Frontal cortex (tissue), 3 donors: ENCODE measurements at regions not wholly inside any gene's neighbourhood (a gene's known extent, or its start where the extent isn't known, plus 50 kb on each side); places are given as distances from the start of the nearest gene placed in this dataset.

Experiments used
- DNase-seq, 2 donors: peaks; one replicate each; pipeline ENCODE4 v3.0.0; 2012; ENCODE audit warnings: low spot score in 2 of 2
- FAIRE-seq: peaks from 2 replicates; lab custom pipeline; 2012; peaks lifted over from hg19 to GRCh38; lab: Jason Lieb, UNC
- donor health status: control.
- donor health status: control.
- donor health status: control.

GRCh38 chr1:82901118-82901517 lies 1097.8 kb downstream of the TTLL7 start:
- FAIRE-seq (no peak), DNase-seq (no peak)

- DNase-seq (no peak), FAIRE-seq (no peak)
Measured at GRCh38 chr1:82899017-82899416, 1098.3 kb downstream of the ADGRL2 start.

- no peak for FAIRE-seq
- no peak for DNase-seq
Measured at GRCh38 chr1:82897549-82897948, 1096.8 kb downstream of the ADGRL2 start.

DNA sequence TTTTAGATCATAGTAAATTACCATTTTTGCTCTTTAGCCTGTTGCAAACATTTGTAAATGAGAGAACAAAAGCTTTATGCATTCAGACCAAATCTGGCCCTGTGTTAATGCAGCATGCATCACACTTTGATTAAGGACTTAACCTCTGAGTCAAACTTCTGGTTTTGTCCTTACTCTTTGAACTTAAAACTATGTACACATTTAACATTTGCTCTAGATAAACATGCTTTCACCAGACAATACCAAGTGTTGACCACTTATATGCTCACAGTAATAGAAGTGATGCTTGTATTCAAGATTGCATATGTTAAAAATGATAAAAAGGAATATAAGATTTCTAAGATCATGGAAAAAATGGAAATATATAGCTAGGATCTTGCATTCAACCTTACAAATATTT lies 1095.3 kb downstream of the ADGRL2 start:
- DNase-seq (no peak), FAIRE-seq (no peak)

- no peak for FAIRE-seq
- no peak for DNase-seq
Measured at GRCh38 chr1:82894635-82895034, 1093.9 kb downstream of the ADGRL2 start.

DNA sequence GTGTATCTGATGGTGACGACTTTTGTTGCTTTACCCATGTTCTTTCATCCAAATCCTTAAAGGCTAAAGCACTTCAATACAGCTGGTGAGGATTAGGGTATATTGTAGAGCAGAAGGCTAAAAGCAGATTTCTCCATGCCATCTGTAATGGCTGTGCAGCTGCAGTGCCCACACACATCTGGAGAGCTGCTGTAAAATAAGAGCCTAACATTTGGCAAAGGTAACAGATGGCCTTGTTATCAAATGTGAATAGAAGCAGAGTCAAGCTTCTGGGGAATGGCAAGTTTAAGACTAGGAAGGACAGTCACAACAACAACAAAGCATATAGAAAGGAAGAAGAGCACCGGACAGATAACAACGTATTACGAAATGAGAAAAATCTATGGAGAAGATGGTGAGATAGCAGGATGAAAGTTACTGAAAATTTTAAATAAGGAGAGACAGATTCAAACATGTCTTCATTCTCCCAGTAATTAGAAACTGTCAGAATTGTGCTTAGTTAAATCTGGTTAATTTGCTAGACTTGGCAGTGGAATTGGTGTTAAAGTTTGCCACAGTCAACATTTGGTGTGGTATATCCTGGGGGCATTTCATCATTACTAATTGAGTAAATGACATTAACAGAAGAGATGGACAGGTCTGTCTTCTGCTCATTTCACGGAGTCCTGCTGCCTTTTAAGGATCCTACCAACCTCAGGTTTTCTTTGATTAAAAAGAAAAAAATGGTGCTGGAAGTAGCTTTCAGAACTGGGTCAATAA lies 1093.2 kb downstream of the ADGRL2 start:
- no peak for FAIRE-seq
- no peak for DNase-seq

GRCh38 chr1:82880506-82880905 lies 1079.8 kb downstream of the ADGRL2 start:
- FAIRE-seq: no peak
- DNase-seq: no peak

DNA sequence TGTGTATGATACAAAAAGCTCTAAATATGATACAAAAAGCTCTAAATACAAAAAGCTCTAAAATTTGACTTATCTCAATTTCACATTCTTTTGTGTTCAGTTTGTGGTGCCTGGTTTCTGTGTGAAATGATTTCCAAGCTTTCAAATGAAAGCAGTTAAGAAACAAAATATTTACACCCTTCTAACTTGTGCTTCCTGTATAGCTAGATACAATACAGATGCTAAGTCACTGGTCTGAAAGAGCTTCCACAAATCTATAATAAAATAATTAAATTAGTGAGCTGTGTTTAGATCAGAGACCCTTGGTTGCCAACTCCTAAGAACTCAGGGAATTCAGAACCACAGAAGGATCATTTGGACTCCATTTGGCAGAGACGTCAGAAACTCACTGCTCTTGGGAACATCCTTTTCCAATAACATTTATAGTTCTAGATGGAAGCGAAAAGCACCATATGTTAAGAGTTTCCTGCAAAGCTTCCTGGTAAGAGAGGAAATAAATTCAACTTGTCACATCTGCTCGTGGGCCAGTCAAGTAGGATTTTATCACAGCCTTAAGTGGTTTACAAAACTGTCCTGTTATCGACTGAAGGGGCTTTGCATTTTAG lies 1079.1 kb downstream of the ADGRL2 start:
- FAIRE-seq: no peak
- no peak for DNase-seq

DNA sequence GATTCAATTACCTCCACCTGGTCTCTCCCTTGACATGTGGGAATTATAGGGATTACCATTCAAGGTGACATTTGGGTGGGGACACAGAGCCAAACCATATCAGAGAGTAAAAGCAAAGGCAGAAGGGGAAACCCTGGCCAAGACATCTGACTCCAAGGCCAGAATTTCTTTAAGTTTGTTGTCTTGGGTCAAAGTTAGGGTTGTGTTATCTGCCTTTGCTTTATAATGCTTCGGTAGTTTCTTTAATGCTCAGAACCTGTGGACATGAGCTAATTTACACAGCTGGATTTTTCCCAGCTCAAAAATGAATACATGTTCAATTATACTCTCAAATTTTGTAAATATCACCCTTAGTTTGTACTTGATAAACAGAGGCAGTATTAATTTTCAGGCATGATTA lies 1074.4 kb downstream of the ADGRL2 start:
- DNase-seq (no peak), FAIRE-seq (no peak)

DNA sequence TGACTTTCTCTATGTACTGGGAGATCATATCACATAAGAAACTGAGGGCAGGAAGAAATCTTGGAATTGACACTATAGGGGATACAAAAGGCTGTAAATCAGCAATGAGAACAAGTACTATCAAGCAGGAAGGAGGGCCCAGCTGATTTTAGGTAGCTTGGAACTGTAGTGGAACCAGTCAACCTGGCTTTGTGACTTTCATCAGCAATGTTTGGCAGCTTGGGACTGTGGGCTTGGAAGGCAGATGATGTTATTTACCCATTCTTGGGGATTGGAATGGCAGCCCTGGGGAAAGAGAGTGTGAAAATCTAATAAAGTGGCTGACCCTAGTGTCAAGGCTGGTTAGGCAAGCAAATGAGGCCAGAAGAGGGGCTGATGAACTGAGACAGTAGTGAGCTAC lies 1073.3 kb downstream of the ADGRL2 start:
- DNase-seq: no peak

GRCh38 chr1:82870332-82870731 lies 1069.6 kb downstream of the ADGRL2 start:
- DNase-seq (no peak), FAIRE-seq (no peak)

More for the DNA sequence above, 1073.3 kb downstream of the ADGRL2 start:
- FAIRE-seq: no peak

GRCh38 chr1:82867781-82868180 lies 1067.0 kb downstream of the ADGRL2 start:
- FAIRE-seq (no peak), DNase-seq (no peak)

- FAIRE-seq (no peak), DNase-seq (no peak)
Measured at GRCh38 chr1:82861749-82862148, 1061.0 kb downstream of the ADGRL2 start.

GRCh38 chr1:82858031-82858430 lies 1057.3 kb downstream of the ADGRL2 start:
- FAIRE-seq: no peak
- DNase-seq: peak in 1 of 2 donors; percentile 1

GRCh38 chr1:82849460-82849859 lies 1048.7 kb downstream of the ADGRL2 start:
- FAIRE-seq: no peak
- no peak for DNase-seq

- DNase-seq: no peak
- no peak for FAIRE-seq
Measured at GRCh38 chr1:82848043-82848442, 1047.3 kb downstream of the ADGRL2 start.

GRCh38 chr1:82845866-82846265 lies 1045.1 kb downstream of the ADGRL2 start:
- DNase-seq: no peak
- no peak for FAIRE-seq

DNA sequence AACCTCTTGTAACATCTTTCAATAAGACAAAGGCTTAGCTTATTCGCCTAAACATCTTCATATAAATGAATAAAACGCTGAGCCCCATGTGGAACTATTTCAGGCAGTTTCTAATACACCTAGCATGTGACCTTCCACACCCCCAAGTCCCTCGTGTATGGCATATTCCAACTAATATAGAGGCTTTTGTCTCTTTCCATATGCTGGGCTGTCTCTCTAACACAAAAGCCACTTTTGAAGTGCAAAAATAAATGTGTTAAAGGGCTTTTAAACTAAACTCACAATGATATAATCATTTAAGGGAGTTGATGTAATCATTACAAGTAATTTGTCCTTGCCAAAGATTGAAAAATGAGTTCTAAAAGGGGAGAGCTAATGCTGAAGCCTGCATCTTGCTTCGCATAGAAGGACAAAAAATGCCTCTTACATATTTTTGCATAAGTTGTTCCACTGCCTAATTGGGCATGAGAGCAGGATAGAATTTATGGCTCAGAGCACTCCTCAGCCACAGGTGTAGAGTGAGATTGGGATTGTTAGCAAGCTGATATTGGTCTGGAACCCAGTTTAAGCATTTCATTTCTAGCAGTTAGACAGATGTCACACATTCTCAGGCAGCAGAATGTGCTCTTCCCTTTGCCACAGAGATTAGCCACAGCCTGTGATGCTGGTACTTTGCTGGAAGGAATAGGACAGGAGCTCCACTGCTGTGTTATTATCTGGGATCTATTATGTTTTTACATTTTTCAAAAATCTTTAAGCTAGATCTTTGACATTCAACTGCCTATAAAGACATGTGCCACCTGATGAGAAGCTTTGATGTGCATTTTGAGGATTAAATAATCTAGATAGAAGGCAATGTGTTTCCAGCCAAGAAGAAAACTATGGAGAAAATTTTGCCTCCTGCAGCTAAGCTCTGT lies 1044.4 kb downstream of the ADGRL2 start:
- FAIRE-seq (no peak), DNase-seq (no peak)

DNA sequence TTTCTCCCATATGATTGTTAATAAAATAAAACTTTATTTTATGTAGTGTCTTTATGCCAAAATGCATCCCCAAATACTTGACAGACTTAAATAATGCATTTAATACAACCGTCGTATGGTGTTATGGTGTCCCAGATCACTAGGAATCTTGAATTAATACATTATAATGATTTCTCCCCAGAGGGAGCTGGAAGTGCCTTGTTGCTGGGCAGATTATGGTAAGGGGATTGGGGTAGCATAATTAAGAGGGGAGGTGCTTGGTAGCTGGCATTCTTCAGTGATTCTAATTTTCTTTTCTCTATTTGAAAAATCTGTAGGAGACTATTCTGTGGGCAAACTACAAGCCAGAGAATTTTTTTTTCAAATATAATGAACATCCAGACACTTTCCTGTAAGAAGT lies 1043.7 kb downstream of the ADGRL2 start:
- FAIRE-seq (no peak), DNase-seq (no peak)

DNA sequence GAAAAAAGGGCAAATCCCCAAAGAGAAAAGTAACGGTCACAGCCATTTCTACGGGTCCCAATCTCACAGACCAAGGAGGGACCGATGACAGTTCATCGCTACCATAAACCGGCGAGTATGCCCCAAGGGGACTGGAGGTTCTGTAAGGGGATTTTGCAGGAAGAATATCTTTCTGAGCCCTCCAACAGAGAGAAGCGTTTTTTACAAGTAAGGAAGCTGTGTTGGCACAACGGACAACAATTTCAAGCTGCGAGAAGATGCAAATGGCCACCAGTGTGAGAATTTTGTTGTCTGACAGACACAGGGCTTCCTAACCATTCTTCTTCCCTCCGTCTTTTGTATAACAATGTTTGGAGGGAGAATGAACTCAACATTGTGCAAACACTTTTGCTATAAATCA lies 1043.1 kb downstream of the ADGRL2 start:
- no peak for FAIRE-seq
- no peak for DNase-seq

DNA sequence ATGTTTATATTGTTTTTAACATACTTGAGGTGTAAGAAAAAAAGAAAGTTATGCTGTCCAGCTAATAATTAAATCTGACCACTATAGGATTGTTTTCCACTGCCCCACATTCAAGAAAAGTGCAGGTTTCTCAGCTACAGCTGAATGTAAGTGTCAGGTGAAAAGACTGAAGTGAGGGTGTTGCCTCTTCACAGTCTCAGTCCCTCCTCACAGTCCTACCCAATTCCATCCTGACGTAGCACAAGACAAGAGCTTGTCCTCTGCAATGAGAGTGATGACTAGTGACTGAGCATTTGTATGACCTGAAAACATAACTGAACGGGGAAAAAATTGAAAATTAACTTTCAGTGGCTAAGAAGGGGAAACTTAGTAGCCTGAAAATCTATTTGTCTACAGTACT lies 1039.5 kb downstream of the ADGRL2 start:
- FAIRE-seq (no peak), DNase-seq (no peak)
